ENCODE measurements at regions not wholly inside any gene's neighbourhood (a gene's known extent, or its start where the extent isn't known, plus 50 kb on each side); places are given as distances from the start of the nearest gene placed in this dataset.
"Not testable (repeated sequence)": the region's sequence is repeated elsewhere in the genome, so short reads cannot be mapped to it uniquely, and the experiment has no call there.

DNA sequence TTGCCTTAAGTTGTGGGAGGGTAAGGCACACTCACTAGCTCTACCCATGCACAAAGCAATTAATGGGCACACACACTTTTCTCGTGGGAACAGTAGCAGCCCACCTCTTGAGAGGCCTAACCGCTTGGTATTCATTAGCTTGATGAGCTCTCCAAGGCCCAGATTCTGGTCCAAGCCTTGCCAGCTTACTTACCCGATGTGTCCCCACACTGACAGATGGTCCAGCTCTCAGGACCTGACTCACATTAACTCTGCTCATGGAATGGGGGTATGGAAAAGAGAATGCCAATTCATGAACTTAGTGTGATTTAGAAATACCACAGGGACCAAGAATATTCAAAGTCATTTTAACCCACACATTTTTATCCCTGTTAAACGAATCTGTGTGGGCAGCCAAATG, 106.8 kb upstream of the CACHD1 start:
- no peak for DNase-seq

GRCh38 chr1:64363616-64364015, 106.3 kb upstream of the CACHD1 start:
- no peak for DNase-seq

DNA sequence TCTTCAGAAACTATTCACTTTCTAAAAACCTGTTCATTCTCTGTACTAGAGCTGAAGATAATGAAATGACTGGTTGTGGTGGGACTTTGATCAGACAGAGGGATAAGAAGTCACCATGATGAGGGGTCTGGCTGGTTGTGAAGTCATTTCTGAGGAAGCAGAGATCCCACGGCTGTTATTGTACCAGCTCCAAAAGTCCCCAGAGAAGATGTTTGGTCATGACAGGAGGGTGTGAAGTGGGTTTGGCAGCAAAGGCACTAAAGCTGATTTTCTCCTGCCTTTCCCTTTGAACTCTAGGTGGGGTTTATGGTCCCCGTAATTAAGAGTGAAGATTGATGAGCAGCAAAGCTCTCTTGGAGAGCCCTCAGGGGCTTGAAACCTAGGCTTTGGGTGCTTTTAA, 103.1 kb upstream of the CACHD1 start:
- DNase-seq, result no peak

DNA sequence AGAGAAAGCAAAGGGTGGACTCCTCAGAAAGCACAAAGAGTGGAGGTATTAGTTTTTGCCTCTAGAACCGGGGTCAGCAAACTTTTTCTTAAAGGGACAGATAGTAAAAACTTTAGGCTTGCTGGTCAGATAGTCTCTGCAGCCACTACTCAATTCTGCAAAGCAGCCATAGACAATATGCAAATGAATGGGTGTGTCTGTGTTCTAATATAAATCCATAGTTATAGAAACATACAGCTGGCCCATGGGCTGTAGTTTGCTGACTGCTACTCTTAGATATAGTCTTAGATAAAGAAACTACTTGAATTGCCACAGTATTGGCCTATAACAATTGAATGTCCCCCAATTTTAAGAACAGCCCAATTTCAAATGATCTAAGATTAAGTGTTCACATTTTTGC, 101.6 kb upstream of the CACHD1 start:
- no peak for DNase-seq

DNA sequence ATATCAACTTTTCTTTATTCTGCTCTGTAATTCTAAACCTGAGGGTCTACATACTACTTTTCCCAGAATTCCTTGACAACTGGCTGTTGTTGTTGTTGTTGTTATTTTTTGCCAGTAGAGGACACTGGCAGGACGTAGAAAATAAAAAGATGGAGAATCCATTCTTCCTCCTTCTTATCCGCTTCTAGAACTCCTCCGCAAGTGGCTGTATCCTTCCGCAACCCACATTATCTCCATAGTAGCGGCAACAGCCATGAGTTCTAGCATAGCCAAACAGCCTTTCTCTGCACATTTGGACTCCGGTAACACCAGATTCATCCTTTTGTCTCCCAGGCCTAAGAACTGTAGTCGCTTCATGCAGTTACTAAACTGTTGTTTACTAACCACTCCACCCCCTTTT, 91.1 kb upstream of the CACHD1 start:
- no peak for DNase-seq

DNA sequence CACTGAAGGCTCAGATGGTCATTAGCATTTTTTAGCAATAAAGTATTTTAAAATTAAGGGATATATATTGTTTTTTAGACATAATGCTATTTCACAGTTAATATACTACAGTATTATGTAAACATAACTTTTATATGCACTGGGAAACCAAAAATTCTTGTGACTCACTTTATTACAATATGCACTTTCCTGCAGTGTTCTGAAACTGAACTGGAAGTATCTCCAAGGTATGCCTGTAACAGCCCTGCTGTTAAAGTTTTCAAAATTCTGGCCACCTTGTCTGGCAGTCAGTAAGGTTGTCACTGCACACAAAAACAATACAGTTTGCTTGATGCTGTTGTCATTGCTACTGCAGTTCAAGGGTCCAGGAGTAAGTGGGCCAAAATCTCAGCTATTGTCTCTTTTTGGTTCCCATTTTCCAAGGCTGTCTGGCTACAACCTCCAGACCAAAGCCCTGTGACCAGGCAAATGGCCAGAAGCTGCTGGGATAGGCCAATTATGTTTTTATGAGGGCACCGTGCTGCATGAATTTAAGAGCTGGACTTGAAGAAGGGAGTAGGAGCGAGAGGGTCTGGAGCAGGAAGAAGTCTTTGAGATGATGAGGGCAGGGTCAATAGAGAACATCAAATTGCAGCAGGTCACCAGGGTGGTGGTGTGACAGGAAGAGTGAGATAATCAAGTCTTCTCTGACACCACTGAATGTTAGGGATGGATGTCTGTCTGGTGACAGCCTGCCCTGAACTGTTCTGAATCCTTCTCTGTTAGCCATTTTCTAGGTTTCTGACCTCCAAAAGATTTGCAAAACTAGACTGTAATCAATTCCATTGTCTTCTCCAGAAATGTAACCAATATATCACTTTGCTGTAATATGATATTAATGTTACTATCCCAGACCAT, 82.3 kb upstream of the CACHD1 start:
- no peak for DNase-seq

GRCh38 chr1:64388336-64388735, 81.6 kb upstream of the CACHD1 start:
- DNase-seq, result no peak

DNA sequence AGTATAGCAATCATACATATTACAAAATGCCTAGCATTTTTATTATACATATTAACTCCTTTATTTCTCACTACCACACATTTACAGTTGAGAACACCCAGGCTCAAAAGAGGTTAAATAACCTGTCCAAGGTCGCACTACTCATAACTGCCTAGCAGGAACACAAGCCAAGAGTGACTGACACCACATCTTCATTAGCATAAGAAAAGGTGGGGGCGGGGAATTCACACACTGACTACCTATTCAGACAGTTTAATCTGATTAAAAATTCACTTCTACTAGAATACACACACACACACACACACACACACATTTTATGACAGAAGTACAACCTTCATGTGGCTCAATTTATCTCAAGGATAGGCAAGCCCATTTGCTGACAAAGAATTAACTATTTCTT, 77.8 kb upstream of the CACHD1 start:
- no peak for DNase-seq

DNA sequence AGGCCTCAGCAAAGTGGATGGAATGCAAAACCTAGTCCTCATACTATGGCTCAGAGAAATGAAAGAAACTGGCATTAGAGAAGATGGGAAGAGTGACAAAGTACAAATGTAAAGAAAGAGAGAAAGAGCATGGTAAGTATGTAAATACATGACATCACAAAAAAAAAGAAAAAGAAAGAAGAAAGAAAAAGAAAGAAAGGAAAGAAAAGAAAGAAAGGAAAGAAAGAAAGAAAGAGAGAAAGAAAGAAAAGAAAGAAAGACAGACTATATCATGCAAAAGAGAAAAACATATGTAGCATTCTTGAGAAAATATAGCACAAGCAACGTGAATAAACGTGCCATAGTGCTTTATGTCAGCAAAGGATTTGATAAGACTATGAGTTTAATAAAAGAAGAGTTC, 76.1 kb upstream of the CACHD1 start:
- no peak for DNase-seq

DNA sequence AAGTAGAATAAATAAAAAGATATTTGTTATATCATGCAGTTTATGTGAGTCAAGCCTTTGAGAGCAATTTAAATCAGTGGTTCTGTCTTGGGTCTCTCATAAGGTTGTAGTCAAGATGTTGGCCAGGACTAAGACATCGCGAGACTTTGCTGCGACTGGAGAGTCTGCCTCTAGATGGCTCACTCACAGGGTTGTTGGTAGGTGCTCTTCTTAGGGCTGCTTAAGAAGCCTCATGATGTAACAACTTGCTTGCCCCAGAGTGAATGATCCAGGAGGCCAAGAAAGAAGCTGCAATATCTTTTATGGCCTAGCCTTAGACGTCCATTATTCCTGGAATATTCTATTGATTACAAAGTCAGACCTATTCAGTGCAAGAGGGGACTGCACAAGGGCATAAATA, 73.1 kb upstream of the CACHD1 start:
- DNase-seq, result no peak

- no peak for DNase-seq
Observed at GRCh38 chr1:64397541-64397940, 72.4 kb upstream of the CACHD1 start.

GRCh38 chr1:64398936-64399335, 71.0 kb upstream of the CACHD1 start:
- DNase-seq, result no peak

GRCh38 chr1:64401285-64401684, 68.6 kb upstream of the CACHD1 start:
- DNase-seq, result no peak

- no peak for DNase-seq
Observed at GRCh38 chr1:64403331-64403730, 66.6 kb upstream of the CACHD1 start.

DNA sequence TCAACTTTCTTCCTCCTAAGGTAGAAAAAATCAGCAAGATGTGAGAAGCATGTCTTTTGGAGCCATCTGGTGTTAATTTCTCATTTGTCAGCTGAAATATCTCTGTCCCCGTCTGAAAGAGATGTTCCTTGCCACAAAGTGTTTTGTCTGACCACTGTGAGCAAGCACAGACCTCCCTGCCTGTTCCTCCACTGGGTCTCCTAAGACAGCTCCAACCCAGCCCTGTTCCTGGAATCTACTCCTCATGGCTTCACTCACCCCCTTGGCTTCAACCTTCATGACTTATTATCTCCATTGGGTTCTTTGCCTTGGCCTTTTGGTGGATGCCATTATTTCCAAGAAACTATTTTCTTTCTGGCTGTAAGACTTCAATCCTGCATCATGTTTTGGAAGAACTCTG, 65.7 kb upstream of the CACHD1 start:
- DNase-seq, result no peak

GRCh38 chr1:64405833-64406232, 64.1 kb upstream of the CACHD1 start:
- no peak for DNase-seq

GRCh38 chr1:64410217-64410616, 59.7 kb upstream of the CACHD1 start:
- no peak for DNase-seq

DNA sequence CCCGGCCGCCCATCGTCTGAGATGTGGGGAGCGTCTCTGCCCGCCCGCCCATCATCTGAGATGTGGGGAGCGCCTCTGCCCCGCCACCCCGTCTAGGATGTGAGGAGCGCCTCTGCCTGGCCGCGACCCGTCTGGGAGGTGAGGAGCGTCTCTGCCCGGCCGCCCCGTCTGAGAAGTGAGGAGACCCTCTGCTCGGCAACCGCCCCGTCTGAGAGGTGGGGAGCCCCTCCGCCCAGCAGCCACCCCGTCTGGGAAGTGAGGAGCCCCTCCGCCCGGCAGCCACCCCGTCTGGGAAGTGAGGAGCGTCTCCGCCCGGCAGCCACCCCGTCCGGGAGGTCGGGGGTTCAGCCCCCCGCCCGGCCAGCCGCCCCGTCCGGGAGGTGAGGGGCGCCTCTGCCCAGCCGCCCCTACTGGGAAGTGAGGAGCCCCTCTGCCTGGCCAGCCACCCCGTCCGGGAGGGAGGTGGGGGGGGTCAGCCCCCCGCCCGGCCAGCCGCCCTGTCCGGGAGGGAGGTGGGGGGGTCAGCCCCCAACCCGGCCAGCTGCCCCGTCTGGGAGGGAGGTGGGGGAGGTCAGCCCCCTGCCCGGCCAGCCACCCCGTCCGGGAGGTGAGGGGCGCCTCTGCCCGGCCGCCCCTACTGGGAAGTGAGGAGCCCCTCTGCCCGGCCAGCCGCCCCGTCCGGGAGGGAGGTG, 54.9 kb upstream of the CACHD1 start:
- DNase-seq, result not testable (repeated sequence)

DNA sequence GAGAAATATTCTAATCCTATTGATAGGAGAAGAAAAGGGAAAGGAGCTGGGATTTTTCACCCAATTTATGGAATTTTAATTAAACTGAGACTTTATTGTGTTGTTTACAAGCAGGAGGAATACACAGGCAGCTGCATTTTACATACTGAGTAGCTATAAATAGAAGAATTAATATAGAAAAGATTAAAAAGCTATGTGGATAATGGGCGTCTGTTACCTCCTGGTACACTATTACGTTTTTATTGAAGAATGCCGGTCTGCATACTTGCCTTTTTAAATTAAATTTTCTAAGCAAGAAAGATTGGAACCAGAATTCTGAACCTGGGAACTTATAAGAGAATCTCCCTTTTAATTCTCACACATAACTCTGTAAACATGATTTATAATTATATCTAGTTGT, 52.1 kb upstream of the CACHD1 start:
- no peak for DNase-seq
